Right ventricle myocardium superior (tissue), 1 donor: ENCODE measurements at regions not wholly inside any gene's neighbourhood (a gene's known extent, or its start where the extent isn't known, plus 50 kb on each side); places are given as distances from the start of the nearest gene placed in this dataset.

Experiments
- ATAC-seq: fragments of 200-7000 bp; cut with Tn5 transposase; one replicate; pipeline ENCODE4 v1.9.1; 2020; ENCODE audit warnings: mild to moderate bottlenecking; ENCODE audit not compliant: poor library complexity
- DNase-seq: peaks from one replicate; pipeline ENCODE4 v3.0.0-alpha.2; 2020
- intact Hi-C: fragments of 100-400 bp; cut with DNase I; formaldehyde crosslinking; loops from one replicate; pipeline ENCODE4 v1.11.2; 2022
- donor health status: DM: no; HTN: yes; CAD: no; lungs with severe emphysema.

- intact Hi-C loops, result no loop called here
- DNase-seq (no peak), ATAC-seq (no peak)
These were observed 559.1 kb downstream of the TLL1 start for GRCh38 chr4:166432125-166432524.

- intact Hi-C loops, result no loop called here
- ATAC-seq (no peak), DNase-seq (no peak)
These were observed 559.8 kb downstream of the TLL1 start for GRCh38 chr4:166432842-166433241.

- DNase-seq, result no peak
- intact Hi-C loops, result no loop called here
- ATAC-seq, result no peak
These were observed 562.4 kb downstream of the TLL1 start for GRCh38 chr4:166435449-166435848.

- DNase-seq, result no peak
- no peak for ATAC-seq
- intact Hi-C loops, result no loop called here
These were observed 585.7 kb downstream of the TLL1 start for GRCh38 chr4:166458756-166459155.

- intact Hi-C loops, result no loop called here
- ATAC-seq, result no peak
These were observed 586.6 kb downstream of the TLL1 start for GRCh38 chr4:166459621-166460020.

GRCh38 chr4:166460769-166461550 is 587.9 kb downstream of the TLL1 start:
- intact Hi-C loops, result no loop called here
- ATAC-seq (no peak), DNase-seq (no peak)

More at GRCh38 chr4:166459621-166460020, 586.6 kb downstream of the TLL1 start:
- no peak for DNase-seq

GRCh38 chr4:166481055-166481454 is 608.0 kb downstream of the TLL1 start:
- intact Hi-C loops, result no loop called here
- ATAC-seq (no peak), DNase-seq (no peak)

GRCh38 chr4:166481739-166482138 is 608.7 kb downstream of the TLL1 start:
- intact Hi-C loops, result no loop called here
- ATAC-seq (no peak), DNase-seq (no peak)

- intact Hi-C loops, result no loop called here
- no peak for ATAC-seq
- no peak for DNase-seq
These were observed 609.7 kb downstream of the TLL1 start for GRCh38 chr4:166482758-166483157.

GRCh38 chr4:166491635-166492034 is 618.6 kb downstream of the TLL1 start:
- intact Hi-C loops, result no loop called here
- no peak for ATAC-seq

GRCh38 chr4:166493924-166494345 is 620.9 kb downstream of the TLL1 start:
- no peak for ATAC-seq
- DNase-seq, result no peak
- intact Hi-C loops, result no loop called here

More at GRCh38 chr4:166491635-166492034, 618.6 kb downstream of the TLL1 start:
- DNase-seq, result no peak

- intact Hi-C loops, result no loop called here
- no peak for ATAC-seq
- no peak for DNase-seq
These were observed 625.5 kb downstream of the TLL1 start for GRCh38 chr4:166498546-166498945.

GRCh38 chr4:166499820-166500219 is 626.8 kb downstream of the TLL1 start:
- ATAC-seq, result no peak
- no peak for DNase-seq
- intact Hi-C loops, result no loop called here

- ATAC-seq, result no peak
- intact Hi-C loops, result no loop called here
These were observed 628.9 kb downstream of the TLL1 start for GRCh38 chr4:166501941-166502382.

GRCh38 chr4:166502660-166503059 is 629.6 kb downstream of the TLL1 start:
- no peak for DNase-seq
- intact Hi-C loops, result no loop called here
- ATAC-seq, result no peak

More at GRCh38 chr4:166501941-166502382, 628.9 kb downstream of the TLL1 start:
- no peak for DNase-seq

GRCh38 chr4:166506051-166506450 is 633.0 kb downstream of the TLL1 start:
- ATAC-seq (no peak), DNase-seq (no peak)
- intact Hi-C loops, result no loop called here

GRCh38 chr4:166512267-166512666 is 639.2 kb downstream of the TLL1 start:
- DNase-seq (no peak), ATAC-seq (no peak)
- intact Hi-C loops, result no loop called here

GRCh38 chr4:166518315-166518714 is 645.3 kb downstream of the TLL1 start:
- intact Hi-C loops, result no loop called here
- ATAC-seq (no peak), DNase-seq (no peak)

GRCh38 chr4:166518776-166519175 is 645.7 kb downstream of the TLL1 start:
- intact Hi-C loops, result no loop called here
- no peak for ATAC-seq
- no peak for DNase-seq

GRCh38 chr4:166519774-166520173 is 646.7 kb downstream of the TLL1 start:
- DNase-seq (no peak), ATAC-seq (no peak)
- intact Hi-C loops, result no loop called here

- intact Hi-C loops, result no loop called here
- DNase-seq, result no peak
- ATAC-seq, result no peak
These were observed 654.5 kb downstream of the TLL1 start for GRCh38 chr4:166527500-166527899.
